Endothelial cell of umbilical vein (primary cell): ENCODE measurements at regions not wholly inside any gene's neighbourhood (a gene's known extent, or its start where the extent isn't known, plus 50 kb on each side); places are given as distances from the start of the nearest gene placed in this dataset.

ENCODE experiments used
- BruUV-seq: library from RNA; stranded (reverse); fragments of 400-500 nt; replicated peaks from 2 replicates; lab custom pipeline; 2021; lab: Mats Ljungman, UMichigan
- CTCF ChIA-PET: fragments of 300-600, 350-600 bp; sonication (Branson Sonifier 250); formaldehyde crosslinking; loops from one replicate; lab custom pipeline; 2021; ENCODE audit warnings: antibody characterized with exemption, inconsistent platforms; lab: Charles Lee
- POLR2A ChIA-PET: fragments of 300-600, 350-600 bp; sonication (Branson Sonifier 250); formaldehyde crosslinking; loops from one replicate; lab custom pipeline; 2021; ENCODE audit warnings: antibody characterized with exemption, inconsistent platforms; lab: Charles Lee
- DNase-seq: peaks from one replicate; pipeline ENCODE4 v3.0.0-alpha.2; 2011; ENCODE audit warnings: low read depth, low spot score
- FAIRE-seq: peaks from 2 replicates; lab custom pipeline; 2011; peaks lifted over from hg19 to GRCh38; lab: Jason Lieb, UNC
- H2AFZ ChIP-seq: 2 replicates; pipeline ENCODE4 v1.6.0; 2012; ENCODE audit warnings: low read depth, low read length, control low read depth, inconsistent platforms
- H3K27ac ChIP-seq: 2 replicates; pipeline ENCODE4 v1.5.1; 2011; ENCODE audit warnings: low read depth, mild to moderate bottlenecking, control low read depth, low read length, moderate library complexity; ENCODE audit not compliant: insufficient read depth
- H3K27me3 ChIP-seq, 2 experiments: 2 replicates each; pipeline versions ENCODE4 v1.6.0 to v1.6.1; 2011; ENCODE audit warnings: low read length in 2 of 2, mixed read lengths in 1 of 2; ENCODE audit not compliant: control insufficient read depth in 2 of 2, insufficient read depth in 2 of 2
- H3K36me3 ChIP-seq, 2 experiments: 2 replicates in 1 of 2; 3 replicates in 1 of 2; pipeline ENCODE4 v1.5.1; 2011; ENCODE audit warnings: low read length in 2 of 2, mild to moderate bottlenecking in 1 of 2, moderate library complexity in 1 of 2; ENCODE audit not compliant: control insufficient read depth in 2 of 2, insufficient read depth in 2 of 2; ENCODE audit errors: extremely low read depth in 1 of 2
- H3K4me1 ChIP-seq: 3 replicates; pipeline ENCODE4 v1.5.1; 2011; ENCODE audit warnings: mild to moderate bottlenecking, low read length; ENCODE audit not compliant: control insufficient read depth, insufficient read depth; ENCODE audit errors: extremely low read depth
- H3K4me2 ChIP-seq: 2 replicates; pipeline ENCODE4 v1.6.1; 2011; ENCODE audit warnings: low read length, control low read depth, mixed read lengths; ENCODE audit not compliant: insufficient read depth
- H3K4me3 ChIP-seq, 3 experiments: fragments of 200-600 bp in 1 of 3; sonication (generic), shearing (Covaris generic) in 1 of 3; replicated peaks in 1 of 3; 2 replicates each; pipeline ENCODE4 v1.5.1; 2011 to 2016; ENCODE audit warnings: control low read depth in 3 of 3, low read length in 3 of 3, mild to moderate bottlenecking in 2 of 3, inconsistent platforms in 1 of 3, low read depth in 1 of 3, moderate library complexity in 1 of 3; ENCODE audit not compliant: insufficient read depth in 1 of 3
- H3K79me2 ChIP-seq: 2 replicates; pipeline ENCODE4 v1.6.0; 2012; ENCODE audit warnings: low read length, inconsistent platforms; ENCODE audit not compliant: control insufficient read depth, insufficient read depth
- H3K9ac ChIP-seq: replicated peaks from 2 replicates; pipeline ENCODE3; 2011; ENCODE audit warnings: low read length, control low read depth; ENCODE audit not compliant: insufficient read depth; ENCODE audit errors: extremely low read depth
- H3K9me1 ChIP-seq: replicated peaks from 3 replicates; pipeline ENCODE4 v1.6.0; 2011; ENCODE audit warnings: mild to moderate bottlenecking, low read length; ENCODE audit not compliant: control insufficient read depth, insufficient read depth; ENCODE audit errors: extremely low read depth
- H3K9me3 ChIP-seq: replicated peaks from 2 replicates; pipeline ENCODE4 v1.5.1; 2012; ENCODE audit warnings: low read length, inconsistent platforms; ENCODE audit not compliant: control insufficient read depth, insufficient read depth
- H4K20me1 ChIP-seq: replicated peaks from 2 replicates; pipeline ENCODE3; 2011; ENCODE audit warnings: mild to moderate bottlenecking, low read length; ENCODE audit not compliant: control insufficient read depth, insufficient read depth; ENCODE audit errors: extremely low read depth
- CTCF ChIP-seq, 2 donors: IDR thresholded peaks; 1 replicate in 1 of 2; 2 replicates in 1 of 2; pipeline ENCODE4 v1.5.1; 2011; ENCODE audit warnings: low read length in 2 of 2, mild to moderate bottlenecking in 2 of 2, moderate library complexity in 2 of 2, control low read depth in 1 of 2, inconsistent platforms in 1 of 2, low read depth in 1 of 2; ENCODE audit not compliant: insufficient read depth in 1 of 2; ENCODE audit errors: extremely low read depth in 1 of 2
- EZH2 ChIP-seq: IDR thresholded peaks from 2 replicates; pipeline ENCODE4 v1.6.1; 2012; ENCODE audit warnings: borderline replicate concordance, low read depth, mild to moderate bottlenecking, moderate library complexity, low read length, inconsistent platforms; ENCODE audit not compliant: severe bottlenecking
- FOS ChIP-seq: IDR thresholded peaks from 2 replicates; pipeline ENCODE4 v1.6.1; 2011; ENCODE audit warnings: mild to moderate bottlenecking, low read length, moderate library complexity, borderline replicate concordance; ENCODE audit not compliant: insufficient read depth
- GATA2 ChIP-seq: IDR thresholded peaks from 2 replicates; pipeline ENCODE4 v1.7.0; 2011; ENCODE audit warnings: low read depth, mild to moderate bottlenecking, moderate library complexity, mixed read lengths, low read length; ENCODE audit not compliant: insufficient read length, insufficient read depth
- JUN ChIP-seq: IDR thresholded peaks from 2 replicates; pipeline ENCODE4 v1.6.1; 2011; ENCODE audit warnings: borderline replicate concordance, low read depth; ENCODE audit not compliant: insufficient read length, insufficient read depth
- MAX ChIP-seq: IDR thresholded peaks from 2 replicates; pipeline ENCODE4 v1.6.1; 2011; ENCODE audit not compliant: insufficient read depth, insufficient read length
- MYC ChIP-seq: IDR thresholded peaks from one replicate; pipeline ENCODE4 v1.6.1; 2011; ENCODE audit warnings: mild to moderate bottlenecking, low read depth, low read length
- POLR2AphosphoS5 ChIP-seq: IDR thresholded peaks from 2 replicates; pipeline ENCODE4 v1.6.1; 2012; ENCODE audit warnings: low read depth, mild to moderate bottlenecking, control low read depth, low read length, moderate library complexity; ENCODE audit not compliant: insufficient read depth
- dilution Hi-C: fragments of 300-500 bp; cut with MboI; formaldehyde crosslinking; loops from one replicate; pipeline ENCODE4 v1.15.0; 2019; ENCODE audit warnings: low sequenced_read_pairs; ENCODE audit not compliant: extremely low pct_ligation_motif_present
- intact Hi-C: fragments of 100-400 bp; cut with micrococcal nuclease; formaldehyde crosslinking; loops from one replicate; pipeline ENCODE4 v1.10.0; 2022

- no peak for TF ChIP-seq MYC
- no peak for TF ChIP-seq EZH2
- no peak for TF ChIP-seq FOS
- TF ChIP-seq MAX, result no peak
- no peak for TF ChIP-seq POLR2AphosphoS5
- TF ChIP-seq CTCF (IDR thresholded peaks at IDR 0.05; ENCODE audit: extremely low read depth in 1 of 2, insufficient read depth in 1 of 2, low read depth in 1 of 2, low read length in 2 of 2), result no peak
- TF ChIP-seq GATA2, result no peak
- TF ChIP-seq JUN, result no peak
- ChIA-PET POLR2A (no interaction called here), CTCF (no interaction called here)
- Histone ChIP-seq H3K4me2 (no peak overlapping the region), H4K20me1 (no peaks in the 10 kb centered on the region), H3K27me3 (no peaks in the 10 kb centered on the region), H3K4me1 (no peaks in the 10 kb centered on the region), H3K36me3 (no peaks in the 10 kb centered on the region), H3K9ac (no peak overlapping the region), H3K9me1 (no peaks in the 10 kb centered on the region), H3K4me3 (no peak overlapping the region), H2AFZ (no peak overlapping the region), H3K27ac (no peak overlapping the region), H3K79me2 (no peaks in the 10 kb centered on the region), H3K9me3 (no peaks in the 10 kb centered on the region)
- dilution Hi-C loops (no loop called here), intact Hi-C loops (no loop called here)
- FAIRE-seq, result no peak
- no peak for DNase-seq
- BruUV-seq, result no TSS peak
Observed at GRCh38 chr5:68924481-68925145, 169.2 kb upstream of the SLC30A5 start.
